Muscle of leg (tissue), 3 donors: ENCODE measurements at regions not wholly inside any gene's neighbourhood (a gene's known extent, or its start where the extent isn't known, plus 50 kb on each side); places are given as distances from the start of the nearest gene placed in this dataset.

Source experiments
- DNase-seq: peaks from one replicate; pipeline ENCODE4 v3.0.0; 2013
- H3K27ac ChIP-seq: one replicate; pipeline ENCODE4 v1.5.1; 2013; ENCODE audit warnings: mild to moderate bottlenecking, low read length, control low read depth
- H3K27me3 ChIP-seq: one replicate; pipeline ENCODE4 v1.6.1; 2013; ENCODE audit warnings: low read length; ENCODE audit not compliant: control insufficient read depth, insufficient read depth
- H3K36me3 ChIP-seq: one replicate; pipeline ENCODE4 v1.6.1; 2013; ENCODE audit warnings: low read length; ENCODE audit not compliant: control insufficient read depth, insufficient read depth
- H3K4me1 ChIP-seq: one replicate; pipeline ENCODE4 v1.6.1; 2013; ENCODE audit warnings: low read length; ENCODE audit not compliant: control insufficient read depth, insufficient read depth
- H3K4me3 ChIP-seq: one replicate; pipeline ENCODE4 v1.5.1; 2013; ENCODE audit warnings: low read length, control low read depth
- H3K9me3 ChIP-seq: replicated peaks from 2 replicates; pipeline ENCODE4 v1.6.1; 2013; ENCODE audit warnings: low read depth, low read length; ENCODE audit not compliant: control insufficient read depth
- WGBS: methylation state at CpG from one replicate; pipeline ENCODE4 v1.1.5; 2013; ENCODE audit warnings: missing lambda C conversion rate; ENCODE audit not compliant: insufficient coverage; 5-methylcytosine and 5-hydroxymethylcytosine counted together

- Histone ChIP-seq H3K27ac (no peak overlapping the region), H3K9me3 (no peaks in the 10 kb centered on the region), H3K36me3 (no peaks in the 10 kb centered on the region), H3K4me3 (no peak overlapping the region), H3K4me1 (no peaks in the 10 kb centered on the region), H3K27me3 (no peaks in the 10 kb centered on the region)
- 100% methylated on average over 1 of the region's 3 CpGs for whole genome bisulfite sequencing
- DNase-seq: no peak
Measured at GRCh38 chr6:165752451-165752850, 89.4 kb upstream of the PDE10A start.

GRCh38 chr6:165751486-165751885 lies 88.4 kb upstream of the PDE10A start:
- Histone ChIP-seq H3K27ac (no peak overlapping the region), H3K4me3 (no peak overlapping the region), H3K36me3 (no peaks in the 10 kb centered on the region), H3K4me1 (no peaks in the 10 kb centered on the region), H3K27me3 (no peaks in the 10 kb centered on the region), H3K9me3 (no peaks in the 10 kb centered on the region)
- WGBS: 94% methylated on average over 4 of the region's 7 CpGs
- DNase-seq: no peak

GRCh38 chr6:165749163-165749562 lies 86.1 kb upstream of the PDE10A start:
- Histone ChIP-seq H3K27me3 (no peaks in the 10 kb centered on the region), H3K4me1 (no peaks in the 10 kb centered on the region), H3K9me3 (no peaks in the 10 kb centered on the region), H3K4me3 (no peak overlapping the region), H3K36me3 (no peaks in the 10 kb centered on the region), H3K27ac (no peak overlapping the region)
- DNase-seq: no peak

GRCh38 chr6:165748390-165748789 lies 85.3 kb upstream of the PDE10A start:
- no peaks in the 10 kb centered on the region for H3K27me3 ChIP-seq
- no peaks in the 10 kb centered on the region for H3K4me1 ChIP-seq
- no peaks in the 10 kb centered on the region for H3K36me3 ChIP-seq
- H3K4me3 ChIP-seq: no peak overlapping the region
- no peak for DNase-seq
- WGBS: 64% methylated on average over 2 of the region's 6 CpGs
- H3K9me3 ChIP-seq: no peaks in the 10 kb centered on the region
- no peak overlapping the region for H3K27ac ChIP-seq

- Histone ChIP-seq H3K4me1 (no peaks in the 10 kb centered on the region), H3K9me3 (no peaks in the 10 kb centered on the region), H3K36me3 (no peaks in the 10 kb centered on the region), H3K4me3 (no peak overlapping the region), H3K27ac (no peak overlapping the region), H3K27me3 (no peaks in the 10 kb centered on the region)
- no peak for DNase-seq
- WGBS: no CpG with 5 or more reads among the region's 4 CpGs
Measured at GRCh38 chr6:165747963-165748362, 84.9 kb upstream of the PDE10A start.

GRCh38 chr6:165746331-165746730 lies 83.3 kb upstream of the PDE10A start:
- Histone ChIP-seq H3K9me3 (no peaks in the 10 kb centered on the region), H3K27me3 (no peaks in the 10 kb centered on the region), H3K36me3 (no peaks in the 10 kb centered on the region), H3K27ac (no peak overlapping the region), H3K4me1 (no peaks in the 10 kb centered on the region), H3K4me3 (no peak overlapping the region)
- WGBS: 85% methylated on average over 9 of the region's 9 CpGs
- DNase-seq: no peak

- Histone ChIP-seq H3K4me1 (no peaks in the 10 kb centered on the region), H3K9me3 (no peaks in the 10 kb centered on the region), H3K27ac (no peak overlapping the region), H3K27me3 (no peaks in the 10 kb centered on the region), H3K36me3 (no peaks in the 10 kb centered on the region), H3K4me3 (no peak overlapping the region)
- no peak for DNase-seq
- WGBS: no CpG with 5 or more reads among the region's 3 CpGs
Measured at GRCh38 chr6:165745492-165745891, 82.5 kb upstream of the PDE10A start.

GRCh38 chr6:165744555-165745228 lies 81.7 kb upstream of the PDE10A start:
- WGBS: no CpG with 5 or more reads among the region's 1 CpG
- no peaks in the 10 kb centered on the region for H3K36me3 ChIP-seq
- no peaks in the 10 kb centered on the region for H3K4me1 ChIP-seq
- no peak overlapping the region for H3K27ac ChIP-seq
- no peak overlapping the region for H3K4me3 ChIP-seq
- no peaks in the 10 kb centered on the region for H3K27me3 ChIP-seq
- no peaks in the 10 kb centered on the region for H3K9me3 ChIP-seq
- DNase-seq: peak; percentile 72

GRCh38 chr6:165743366-165743898 lies 80.4 kb upstream of the PDE10A start:
- no peaks in the 10 kb centered on the region for H3K9me3 ChIP-seq
- H3K27me3 ChIP-seq: no peaks in the 10 kb centered on the region
- no peak for DNase-seq
- H3K4me3 ChIP-seq: no peak overlapping the region
- no peak overlapping the region for H3K27ac ChIP-seq
- WGBS: 100% methylated on average over 1 of the region's 6 CpGs
- no peaks in the 10 kb centered on the region for H3K4me1 ChIP-seq
- H3K36me3 ChIP-seq: no peaks in the 10 kb centered on the region

- no peak for DNase-seq
- no peaks in the 10 kb centered on the region for H3K4me1 ChIP-seq
- 83% methylated on average over 4 of the region's 7 CpGs for WGBS
Measured at GRCh38 chr6:165742047-165742446, 79.0 kb upstream of the PDE10A start.

GRCh38 chr6:165737396-165737795 lies 74.4 kb upstream of the PDE10A start:
- no peak for DNase-seq
- Histone ChIP-seq H3K27ac (no peak overlapping the region), H3K4me1 (no peaks in the 10 kb centered on the region), H3K9me3 (no peaks in the 10 kb centered on the region), H3K4me3 (no peak overlapping the region), H3K36me3 (no peaks in the 10 kb centered on the region), H3K27me3 (no peaks in the 10 kb centered on the region)
- WGBS: no CpG with 5 or more reads among the region's 1 CpG

More at GRCh38 chr6:165742047-165742446, 79.0 kb upstream of the PDE10A start:
- Histone ChIP-seq H3K4me3 (no peak overlapping the region), H3K27ac (no peak overlapping the region), H3K36me3 (no peaks in the 10 kb centered on the region), H3K27me3 (no peaks in the 10 kb centered on the region), H3K9me3 (no peaks in the 10 kb centered on the region)
